Stimulated activated CD8-positive, alpha-beta memory T cell treated with anti-CD3 and anti-CD28 coated beads, Interleukin-2, amount 100 ng/mL, for 1 hour (primary cell): ENCODE measurements at regions not wholly inside any gene's neighbourhood (a gene's known extent, or its start where the extent isn't known, plus 50 kb on each side); places are given as distances from the start of the nearest gene placed in this dataset.
"Not testable (repeated sequence)": the region's sequence is repeated elsewhere in the genome, so short reads cannot be mapped to it uniquely, and the experiment has no call there.

Experiments
- DNase-seq, 2 donors: peaks; one replicate each; pipeline ENCODE4 v3.0.0-alpha.2; 2020; ENCODE audit warnings: low read depth in 2 of 2

DNA sequence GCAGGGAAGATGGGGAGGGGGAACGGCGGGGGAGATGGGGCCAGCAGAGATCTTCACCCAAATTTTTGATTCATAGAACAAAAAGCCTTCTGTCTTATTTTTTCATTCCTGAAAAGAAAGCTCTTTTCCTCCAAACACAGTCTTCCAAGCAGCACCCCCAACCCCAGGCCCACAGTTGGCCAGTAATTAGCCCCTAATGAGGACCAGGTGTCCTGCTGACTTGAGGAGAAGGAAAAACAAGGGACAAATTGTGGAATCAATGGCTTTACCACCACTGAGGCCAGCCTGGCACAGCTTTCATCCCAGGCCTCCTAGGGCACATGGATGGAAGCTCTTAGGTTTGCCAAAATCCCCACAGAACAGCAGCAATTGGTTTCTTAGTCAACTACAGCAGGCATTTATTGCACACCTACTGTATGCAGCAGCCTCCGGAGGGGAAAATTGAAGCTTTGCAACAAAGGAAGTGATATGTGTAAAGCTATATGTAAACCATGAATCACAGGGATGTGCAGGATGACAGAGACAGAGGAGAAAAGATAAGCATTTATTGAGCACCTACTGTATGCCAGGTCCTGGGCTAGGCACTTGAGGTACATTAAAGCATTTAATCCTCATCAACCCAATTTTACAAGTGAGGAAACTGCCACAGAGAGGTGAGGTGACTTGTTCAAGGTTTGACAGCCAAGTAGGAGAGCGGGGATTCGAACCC lies 199.5 kb downstream of the TBC1D2B start:
- no peak for DNase-seq

DNA sequence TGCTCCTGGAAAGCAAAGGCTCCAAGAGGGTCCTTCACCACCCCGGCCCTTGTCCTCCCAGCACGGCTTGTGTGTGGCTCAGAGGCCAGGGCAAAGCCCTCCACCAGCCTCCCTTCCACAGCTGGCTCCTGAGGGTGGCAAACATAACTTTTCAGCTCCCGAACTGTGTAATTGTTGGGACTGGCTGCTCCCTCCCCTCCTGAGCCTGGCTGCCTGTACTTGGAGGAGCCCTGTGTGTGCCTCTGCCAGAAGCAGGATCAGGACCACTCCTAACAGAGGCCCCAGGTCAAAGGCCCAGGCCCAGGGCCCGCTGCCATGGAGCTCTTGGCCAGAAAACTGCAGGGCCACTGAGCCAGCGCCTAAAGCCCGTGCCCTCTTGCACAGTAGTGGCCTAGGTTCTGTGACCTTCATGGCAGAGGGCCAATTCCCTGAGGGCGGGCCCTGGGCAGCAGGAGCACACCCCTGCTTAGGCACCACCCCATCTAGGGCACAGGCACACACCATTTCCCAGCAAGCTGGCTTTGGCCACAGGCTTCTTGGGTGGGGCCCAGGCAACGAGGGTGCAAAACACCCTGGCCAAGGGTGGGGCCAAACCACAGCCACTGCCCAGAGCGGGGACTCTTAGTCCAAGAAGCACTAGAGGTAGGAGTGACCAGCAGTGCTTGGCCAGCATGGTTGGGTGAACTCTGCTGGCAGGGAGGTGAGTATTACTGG lies 201.2 kb downstream of the TBC1D2B start:
- not testable (repeated sequence) for DNase-seq

DNA sequence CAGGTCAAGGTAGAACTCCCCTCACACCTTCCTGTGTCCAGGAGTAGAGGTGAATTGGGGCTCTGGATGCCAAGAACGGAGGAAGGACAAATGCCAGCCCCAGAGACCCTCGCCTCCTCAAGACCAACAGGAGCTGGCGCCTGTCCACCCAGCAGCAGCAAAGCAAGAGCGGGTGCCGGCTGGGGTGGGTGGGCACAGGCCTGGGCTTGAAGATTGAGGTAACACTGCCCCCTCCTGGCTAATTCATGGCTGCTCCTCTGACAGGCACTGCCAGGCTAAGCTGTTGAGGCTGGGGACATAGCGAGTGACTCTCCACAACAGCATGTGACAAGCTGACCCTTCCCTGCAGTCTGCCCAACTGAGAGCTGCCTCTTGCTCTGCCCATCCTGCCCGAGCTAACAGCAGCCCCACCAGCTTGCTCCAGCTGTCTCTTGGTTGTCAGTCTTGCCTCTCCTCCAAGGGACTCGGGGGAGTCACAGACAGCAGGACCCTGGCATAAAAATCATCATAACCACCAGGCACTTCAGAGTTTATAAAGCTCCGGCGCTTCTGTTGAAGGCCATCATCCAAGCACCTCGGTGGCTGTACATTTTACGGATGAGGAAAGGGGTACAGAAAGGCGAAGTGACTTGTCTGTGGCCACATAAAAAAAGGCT lies 202.3 kb downstream of the TBC1D2B start:
- not testable (repeated sequence) for DNase-seq

DNA sequence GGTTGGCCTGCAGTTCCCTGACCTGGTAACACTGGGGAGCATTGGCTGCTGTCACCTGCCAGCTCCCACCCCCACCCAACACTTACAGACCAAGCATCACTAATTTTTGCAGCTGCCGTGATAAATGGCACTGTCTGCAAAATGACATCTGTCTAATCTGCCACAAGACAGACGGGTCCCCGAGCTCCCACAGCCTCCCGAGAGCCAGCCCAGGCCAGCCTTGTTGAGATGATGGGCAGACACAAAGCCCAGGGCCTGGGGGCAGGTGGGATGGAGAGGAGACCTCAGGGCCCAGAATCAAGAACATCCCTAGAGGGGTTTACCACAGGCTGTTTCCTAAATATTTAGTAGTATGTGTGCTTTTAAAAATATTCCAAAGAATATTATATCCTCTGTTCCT lies 203.4 kb downstream of the TBC1D2B start:
- DNase-seq = no peak

DNA sequence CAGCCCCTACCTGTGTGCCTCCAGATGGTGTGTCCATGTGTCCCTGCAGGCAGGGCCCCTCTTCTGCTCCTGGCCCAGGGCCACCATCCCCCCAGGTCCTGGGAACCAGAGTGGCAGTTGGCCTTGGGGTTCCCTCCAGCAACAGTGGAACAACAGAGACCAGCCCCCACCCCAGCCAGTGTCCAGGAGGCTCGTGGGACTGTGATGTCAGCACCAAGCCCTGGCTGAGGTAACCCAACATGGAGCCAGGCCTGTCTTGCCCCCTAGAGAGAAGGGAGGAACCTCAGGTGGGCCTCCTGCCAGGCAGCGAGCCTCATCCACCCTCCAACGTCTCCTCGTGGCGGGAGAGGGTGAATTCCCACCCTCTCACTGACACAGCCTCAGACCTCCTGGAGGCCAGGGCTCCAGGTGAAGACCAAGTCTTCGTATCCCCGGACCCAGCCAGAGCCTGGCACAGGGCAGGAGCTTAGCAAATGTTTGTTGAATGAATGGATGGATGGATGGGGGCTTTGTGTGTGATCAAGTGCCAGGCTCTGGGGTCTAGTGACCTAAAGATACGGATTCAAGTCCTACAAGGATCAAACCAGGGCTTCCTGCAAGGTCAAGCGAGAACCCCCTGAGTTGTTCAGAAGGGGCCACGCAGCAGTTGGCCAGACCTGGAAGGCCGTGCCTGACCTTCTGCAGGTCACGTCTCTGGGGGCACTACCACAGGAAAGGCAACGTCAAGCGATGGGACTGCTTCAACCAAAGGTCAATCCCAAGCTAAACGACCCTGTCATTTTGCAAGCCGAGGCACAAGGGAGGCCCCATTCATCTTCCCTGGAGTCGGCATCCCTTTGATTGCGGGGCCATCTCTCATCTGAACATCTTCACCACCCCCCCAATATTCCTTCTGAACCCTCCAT lies 204.7 kb downstream of the TBC1D2B start:
- not testable (repeated sequence) for DNase-seq

DNA sequence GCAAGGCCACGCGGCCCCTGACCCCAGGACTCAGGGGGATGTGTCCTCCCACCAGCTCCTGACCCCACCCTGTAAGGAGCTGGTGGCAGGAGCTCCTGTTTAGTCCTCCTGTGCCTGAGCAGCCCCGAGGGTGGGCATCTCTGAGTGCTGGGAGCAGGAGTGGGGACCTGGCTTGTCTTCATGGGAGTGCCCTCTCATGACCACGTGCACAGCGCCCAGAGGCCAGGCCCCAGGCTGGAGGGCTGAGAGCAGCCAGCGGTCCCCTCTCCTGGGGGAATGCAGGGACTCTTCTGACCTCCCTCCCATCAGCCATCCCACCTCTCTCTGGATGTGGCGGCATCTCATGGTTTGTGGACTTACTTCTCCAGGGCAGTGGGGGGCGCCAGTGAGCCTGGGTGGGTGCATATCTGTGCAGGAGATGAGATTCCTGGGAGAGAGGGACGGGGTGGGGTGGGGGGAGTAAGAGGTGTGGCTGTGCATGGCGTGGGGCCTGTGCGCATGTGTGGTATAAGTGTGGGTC lies 205.6 kb downstream of the TBC1D2B start:
- DNase-seq = no peak

DNA sequence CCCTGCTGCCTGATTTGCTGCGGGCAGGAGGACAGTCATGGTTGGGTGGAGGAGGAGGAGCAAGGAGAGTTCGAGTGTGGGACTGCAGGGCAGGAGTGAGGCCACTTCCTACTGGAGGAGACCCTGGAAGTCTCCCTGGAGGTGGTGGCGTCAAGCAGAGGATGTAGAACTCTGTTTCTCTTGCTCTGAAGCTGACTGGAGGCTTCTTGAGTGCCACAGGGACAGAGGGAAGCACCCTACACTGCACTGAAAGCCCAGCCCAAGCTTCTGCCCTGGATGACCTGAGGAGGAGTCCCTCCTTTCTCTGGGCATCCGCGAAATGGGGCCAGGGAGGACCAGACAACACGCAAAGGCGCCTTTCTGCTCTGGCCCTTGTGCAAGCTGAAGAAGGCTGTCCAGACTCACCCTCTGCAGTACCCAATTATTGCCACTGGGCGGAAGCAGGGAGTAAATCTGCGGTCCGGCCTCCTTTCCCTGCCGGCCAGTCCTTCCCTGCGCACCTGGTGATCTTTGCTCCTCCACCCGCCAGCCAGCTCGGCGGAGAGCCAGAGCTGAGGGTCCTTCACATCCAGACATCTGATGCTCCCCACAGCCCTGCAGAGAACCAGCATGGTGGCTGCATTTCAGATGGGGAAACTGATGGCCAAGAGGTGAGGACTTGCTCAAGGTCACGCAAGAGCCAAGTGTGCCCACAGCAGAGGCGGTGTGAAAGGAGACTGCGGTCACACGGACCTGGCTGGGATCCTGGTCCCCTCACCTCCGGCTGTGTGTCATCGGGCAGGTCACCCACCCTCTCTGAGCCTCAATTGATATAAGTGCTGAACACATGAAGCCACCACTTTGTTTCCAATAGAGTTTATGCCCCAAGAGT lies 207.1 kb downstream of the TBC1D2B start:
- DNase-seq = no peak

DNA sequence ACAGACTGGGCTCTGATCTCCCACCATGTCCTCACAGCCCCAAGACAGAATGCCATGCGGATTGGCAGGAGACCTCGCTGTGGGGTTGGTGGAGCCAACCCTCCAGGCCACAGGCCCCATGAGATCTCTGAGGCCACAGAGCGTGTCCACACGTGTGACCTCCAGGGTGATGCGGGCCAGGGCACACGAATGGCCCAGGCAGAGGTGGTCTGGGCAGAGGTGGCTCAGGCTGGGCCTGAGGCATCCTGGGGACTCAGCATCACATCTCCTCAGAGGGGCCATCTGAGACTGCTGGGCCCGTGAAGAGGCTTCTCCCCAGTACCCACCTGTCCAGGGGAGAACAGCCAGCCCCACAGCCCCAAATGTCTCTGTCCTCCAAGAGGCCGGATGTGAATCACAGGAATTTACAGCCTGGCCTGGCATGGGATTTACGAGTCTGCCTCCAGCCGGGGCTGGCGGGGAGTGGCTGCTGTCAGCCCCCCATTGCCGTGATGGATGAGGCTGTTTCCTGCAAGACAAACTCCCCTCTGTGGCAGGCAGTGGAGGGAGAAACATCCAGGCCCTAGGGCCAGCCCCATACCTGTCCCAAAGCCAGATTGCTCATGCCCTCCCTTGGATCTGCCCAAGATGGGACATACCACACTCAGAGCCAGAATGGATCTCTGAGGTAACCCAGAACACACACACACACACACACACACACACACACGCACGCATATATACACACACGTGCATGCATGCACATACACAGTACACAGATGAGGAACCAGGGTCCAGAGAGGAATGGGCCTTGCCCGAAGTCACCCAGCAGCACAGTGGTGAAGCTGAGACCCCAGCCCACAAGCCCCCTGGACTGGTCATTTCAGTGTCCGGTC lies 208.3 kb downstream of the TBC1D2B start:
- no peak for DNase-seq

DNA sequence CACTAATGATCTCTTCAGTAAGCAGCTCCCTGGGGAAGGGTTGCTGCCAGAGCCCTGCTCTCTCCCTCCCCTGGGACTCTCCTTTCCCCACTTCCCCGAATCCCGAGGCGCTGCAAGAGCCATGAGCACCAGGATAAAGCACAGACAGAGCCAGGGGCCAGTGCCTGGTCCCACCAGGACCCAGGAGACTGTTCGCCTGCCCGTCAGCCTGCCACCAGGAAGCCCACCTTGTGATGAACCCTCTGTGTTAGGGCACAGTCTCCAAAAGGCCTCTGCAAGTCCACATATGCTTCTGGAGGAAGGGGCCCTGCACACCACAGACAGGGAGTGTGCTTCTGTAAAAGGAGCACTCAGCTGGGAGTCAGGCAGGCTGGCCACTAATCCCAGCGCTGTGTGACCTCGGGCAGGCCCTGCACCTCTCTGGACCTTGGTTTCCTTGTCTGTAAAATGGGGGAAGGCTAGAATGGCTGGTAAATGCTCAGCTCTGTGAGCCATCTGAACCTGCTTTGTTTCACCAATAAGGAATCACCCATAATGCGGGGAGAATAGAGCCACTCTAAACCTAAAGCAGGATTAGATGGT lies 209.4 kb downstream of the TBC1D2B start:
- DNase-seq = not testable (repeated sequence)

DNA sequence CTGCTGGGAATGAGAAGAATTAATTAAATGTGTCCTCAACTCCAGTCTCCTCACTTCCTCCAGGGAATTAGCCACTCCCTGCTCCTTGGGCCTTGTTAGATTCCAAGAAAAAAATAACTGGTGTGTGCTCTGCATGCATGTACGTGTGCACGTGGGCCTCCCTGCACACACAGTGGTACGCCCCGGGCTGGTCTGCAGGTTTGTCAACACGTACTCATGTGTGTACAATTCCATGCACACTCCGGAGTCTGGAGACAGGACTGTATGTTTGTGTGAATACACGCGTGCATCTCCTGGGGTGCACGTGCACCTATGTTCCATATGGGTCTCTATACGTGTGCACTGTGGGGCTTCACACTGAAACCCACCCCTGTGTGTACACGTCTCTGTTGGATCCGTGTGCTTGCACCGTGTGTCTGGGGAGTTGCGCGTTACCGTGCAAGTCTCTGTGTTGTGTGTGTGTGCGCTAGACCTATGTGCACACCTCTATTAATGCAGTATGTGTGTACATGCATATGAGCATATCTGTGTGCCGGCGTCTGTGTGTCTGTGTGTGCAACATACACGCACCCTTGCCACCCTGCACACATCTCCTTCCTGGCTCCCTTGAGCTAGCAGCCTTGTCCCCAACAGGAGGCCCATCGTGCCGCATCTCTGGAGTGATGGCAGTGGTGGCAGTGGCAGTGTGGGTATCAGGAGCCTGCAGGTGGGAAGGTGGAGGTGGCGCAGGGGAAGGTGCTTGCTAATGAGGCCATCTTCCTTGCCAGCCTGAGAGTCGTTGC lies 210.1 kb downstream of the TBC1D2B start:
- DNase-seq = no peak

DNA sequence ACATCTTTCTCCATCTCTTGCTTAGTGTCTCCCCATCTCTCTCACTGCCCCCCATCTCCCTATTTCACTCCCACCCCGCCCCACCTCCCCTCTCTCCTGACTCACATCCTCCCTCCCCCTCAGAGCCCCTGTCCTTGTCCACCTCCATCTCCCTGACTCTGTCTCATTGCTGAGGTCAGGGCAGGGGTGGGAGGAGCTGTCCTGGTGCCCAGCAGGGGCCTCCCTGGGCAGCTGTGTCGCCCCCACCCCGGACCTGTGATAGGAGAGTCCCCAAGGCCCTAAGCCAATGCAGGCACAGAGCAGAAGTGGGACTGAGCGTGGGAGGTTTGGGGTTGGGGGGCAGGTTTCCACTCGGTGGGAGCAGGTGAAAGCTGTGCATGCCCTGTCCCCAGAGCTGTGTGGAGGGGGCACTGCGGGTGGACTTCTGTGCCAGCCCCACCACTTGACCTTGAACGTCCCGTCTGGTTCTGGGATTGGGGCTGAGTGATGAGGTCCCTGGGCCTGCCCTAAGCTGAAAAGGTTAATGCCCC lies 210.8 kb downstream of the TBC1D2B start:
- DNase-seq = no peak

DNA sequence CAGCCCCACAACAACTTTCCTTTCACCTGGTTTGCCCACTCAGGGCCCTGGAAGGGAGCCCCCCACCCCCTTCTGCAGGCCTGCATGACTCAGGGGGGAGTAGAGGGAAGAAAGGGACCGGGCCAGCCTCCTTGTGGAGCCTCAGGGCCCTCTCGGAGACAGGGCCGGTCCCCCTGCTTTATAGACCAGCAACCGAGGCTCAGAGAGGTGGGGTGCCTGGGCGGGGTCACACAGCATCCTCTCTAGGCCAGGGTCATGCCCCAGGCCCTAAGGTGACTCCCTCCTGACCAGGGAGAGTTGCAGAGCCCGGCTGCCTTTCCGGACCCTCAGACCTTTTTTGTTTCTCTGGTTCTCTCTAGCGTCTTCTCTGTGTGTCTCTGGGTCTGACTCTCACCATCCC lies 211.3 kb downstream of the TBC1D2B start:
- no peak for DNase-seq

DNA sequence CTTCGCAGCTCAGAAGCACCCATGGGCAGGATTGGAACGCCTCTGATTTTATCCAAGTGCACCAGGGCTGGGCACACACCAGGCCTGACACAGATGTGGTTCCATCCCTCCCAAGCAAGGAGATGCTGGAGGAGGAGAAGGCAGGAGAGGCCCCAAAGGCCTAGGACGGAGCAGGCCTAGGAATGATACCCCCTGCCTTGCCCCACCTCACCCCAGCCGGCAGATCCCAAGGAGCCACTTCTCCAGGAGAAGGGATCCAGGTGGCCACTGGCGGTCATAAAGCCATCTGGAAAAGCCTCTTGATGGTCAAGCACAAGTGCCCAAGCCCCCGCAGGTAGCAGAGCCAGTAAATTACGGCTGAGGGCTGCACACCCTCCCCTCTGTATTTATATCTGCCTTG lies 211.8 kb downstream of the TBC1D2B start:
- no peak for DNase-seq

DNA sequence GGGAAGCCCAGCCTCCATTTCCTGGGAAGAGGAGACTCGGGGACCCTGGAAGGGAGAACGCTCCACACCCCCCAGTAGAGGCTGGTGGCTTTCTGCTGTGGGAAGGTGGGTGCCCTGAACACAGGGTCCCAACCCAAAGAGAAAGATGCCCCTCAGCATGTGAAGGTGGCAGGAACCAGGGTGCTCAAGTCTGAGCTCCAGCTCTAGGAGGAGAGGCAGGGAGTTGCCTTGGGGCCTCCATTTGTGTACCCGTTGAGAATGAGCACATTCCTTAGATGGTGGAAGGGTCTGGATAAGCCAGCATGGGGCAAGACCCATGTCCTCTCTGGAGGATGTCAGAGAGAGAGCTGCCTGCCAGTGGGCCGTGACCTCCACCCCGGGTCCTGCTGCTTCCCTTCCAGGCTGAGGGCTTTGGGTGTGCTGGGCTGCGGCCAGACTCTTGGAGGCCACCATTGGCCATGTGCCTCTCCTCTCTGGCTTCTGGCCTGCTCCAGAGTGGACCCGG lies 212.4 kb downstream of the TBC1D2B start:
- DNase-seq = no peak

DNA sequence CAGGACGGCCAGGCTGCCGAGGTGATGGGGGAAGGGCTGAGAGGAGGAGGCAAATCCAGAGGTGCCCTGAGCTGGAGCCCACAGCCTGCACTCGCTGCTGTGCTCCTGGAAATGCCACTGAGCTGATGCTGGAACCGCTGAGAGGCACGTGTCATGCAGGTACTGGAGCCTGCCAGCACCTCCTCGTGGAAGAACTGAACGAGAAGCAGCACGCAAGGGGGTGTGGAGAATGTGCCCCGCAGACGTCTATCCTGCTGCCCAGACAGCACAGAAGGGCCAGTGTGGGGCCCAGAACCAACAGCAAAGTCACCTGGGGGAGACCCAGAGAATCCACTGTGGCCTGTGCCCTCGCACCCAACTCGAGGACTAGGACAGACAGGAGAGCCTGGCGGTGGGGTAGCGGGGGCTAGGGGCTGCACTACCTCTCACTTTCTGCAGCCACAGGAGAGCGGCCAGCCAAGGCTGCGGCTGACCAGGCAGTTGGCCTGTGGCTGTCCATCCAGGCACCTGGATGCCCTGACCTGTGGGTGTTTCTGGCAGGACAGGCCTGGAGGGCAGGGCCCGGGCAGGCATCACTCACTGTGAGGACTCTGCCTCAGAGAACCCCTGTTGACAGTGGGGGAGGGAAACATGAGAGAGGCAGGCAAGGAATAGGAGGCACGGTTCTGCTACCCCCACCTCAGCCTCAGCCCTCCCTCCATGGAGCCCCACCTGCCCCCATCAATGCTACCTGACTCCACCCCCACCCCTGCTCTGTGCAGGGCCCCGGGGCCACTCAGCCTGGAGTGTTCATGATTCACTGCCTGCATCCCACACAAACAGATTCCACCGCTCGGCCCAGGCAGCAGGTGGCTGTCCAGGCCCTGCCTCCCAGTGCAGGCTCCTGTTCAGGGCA lies 213.1 kb downstream of the TBC1D2B start:
- DNase-seq = no peak

DNA sequence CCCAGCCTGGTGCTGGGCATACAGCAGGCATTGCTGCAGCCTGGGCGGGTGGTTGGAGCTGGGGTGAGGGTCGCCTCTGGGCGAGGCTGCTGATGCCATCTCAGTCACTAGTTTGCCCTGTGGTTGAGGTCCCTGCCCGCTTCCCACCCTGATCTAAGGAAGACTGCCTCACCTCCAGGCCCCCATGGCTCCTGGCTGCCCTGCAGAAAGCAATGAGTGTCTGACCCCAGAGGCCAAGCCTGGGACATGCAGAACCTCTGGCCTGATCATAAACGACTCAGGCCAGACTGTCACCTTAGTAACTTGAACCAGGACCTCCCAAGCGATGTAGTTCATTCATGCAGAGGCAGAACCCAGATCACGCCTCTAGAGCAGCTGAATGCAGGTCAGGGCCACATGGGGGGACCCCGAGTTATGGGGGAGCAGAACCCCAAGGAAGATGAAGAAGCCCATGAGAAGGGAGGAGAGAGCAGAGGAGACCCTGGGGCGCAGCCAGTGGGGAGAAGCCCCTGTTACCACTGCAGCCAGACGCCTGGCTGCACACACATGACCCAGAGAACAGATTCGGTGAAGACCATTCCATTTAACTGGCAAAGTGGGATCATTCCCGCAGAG lies 213.9 kb downstream of the TBC1D2B start:
- no peak for DNase-seq
